ENCODE measurements at regions not wholly inside any gene's neighbourhood (a gene's known extent, or its start where the extent isn't known, plus 50 kb on each side); places are given as distances from the start of the nearest gene placed in this dataset.

DNA sequence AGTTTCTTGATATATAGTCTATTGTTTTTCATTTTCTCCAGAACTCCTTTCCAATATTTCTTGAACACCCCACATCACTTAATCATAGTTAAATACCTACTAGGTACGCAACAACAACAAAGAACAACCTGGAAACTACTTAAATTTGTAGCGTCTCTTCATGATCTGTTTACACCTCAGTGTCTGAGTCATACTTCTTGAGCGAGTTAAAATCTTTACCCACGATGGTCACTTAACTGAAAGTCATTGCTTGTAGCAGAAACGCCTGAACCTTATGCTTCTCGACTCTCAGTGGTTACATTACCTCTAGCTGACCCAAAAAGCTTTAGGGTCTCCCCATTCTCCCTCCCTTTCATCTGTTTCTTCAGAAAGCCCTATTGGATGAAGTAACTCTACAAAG is 131.3 kb downstream of the EN1 start:
- Histone ChIP-seq H3K27me3 (replicated peaks) (no peaks in the 10 kb centered on the region), H3K36me3 (replicated peaks) (no peaks in the 10 kb centered on the region), H3K4me3 (ENCODE audit: low read depth, low read length) (no peak overlapping the region), H3K27ac (no peak overlapping the region)
- TF ChIP-seq CTCF (IDR thresholded peaks at IDR 0.05; ENCODE audit: low read depth, low read length, missing control alignments), result no peak
- no peak for DNase-seq
- in situ Hi-C loops (cut with HindIII; ENCODE audit: low pct_ligation_motif_present, low sequenced_read_pairs), result no loop called here

DNA sequence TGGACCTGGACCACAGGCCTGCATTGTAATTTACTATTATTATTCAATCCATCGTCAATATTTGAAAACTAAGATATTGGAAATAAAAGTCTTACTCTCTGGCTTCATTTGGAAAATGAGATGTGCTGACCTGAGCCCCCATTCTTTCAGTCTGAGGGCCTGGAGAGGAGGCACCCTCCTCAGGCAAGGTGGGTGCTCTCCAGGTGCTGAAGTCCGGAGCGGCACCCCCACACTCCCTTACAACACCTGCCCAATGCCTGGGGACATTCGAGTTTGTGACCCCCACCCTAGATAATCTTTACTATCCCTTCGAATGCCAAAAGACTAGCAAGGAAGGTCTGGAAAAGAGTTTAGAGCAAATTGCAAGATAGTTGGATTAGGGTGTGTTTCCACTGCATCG is 133.3 kb downstream of the EN1 start:
- in situ Hi-C loops (cut with HindIII; ENCODE audit: low pct_ligation_motif_present, low sequenced_read_pairs), result no loop called here
- DNase-seq, result no peak
- no peak for TF ChIP-seq CTCF (IDR thresholded peaks at IDR 0.05; ENCODE audit: low read depth, low read length, missing control alignments)
- no peak overlapping the region for H3K27ac ChIP-seq
- no peaks in the 10 kb centered on the region for H3K27me3 ChIP-seq (replicated peaks)
- no peaks in the 10 kb centered on the region for H3K36me3 ChIP-seq (replicated peaks)
- no peak overlapping the region for H3K4me3 ChIP-seq (ENCODE audit: low read depth, low read length)

DNA sequence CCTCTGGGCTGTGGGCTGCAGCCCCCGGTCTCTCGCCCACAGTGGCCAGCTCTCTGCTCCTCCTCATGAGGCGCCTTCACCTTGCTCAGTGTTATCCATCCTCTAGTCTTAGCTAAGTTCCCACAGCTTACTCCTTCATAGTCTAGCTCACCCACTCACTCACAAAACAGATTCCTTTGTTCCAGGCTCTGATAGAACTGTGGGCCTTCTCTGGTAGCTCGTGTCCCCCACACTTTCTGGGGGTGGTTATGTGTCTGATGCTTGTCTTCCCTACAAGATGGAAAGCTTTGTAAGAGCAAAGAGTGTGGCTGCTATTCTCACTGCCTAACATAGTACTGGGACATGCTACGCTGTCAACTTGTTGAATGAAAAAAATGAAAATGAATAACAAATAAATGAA is 135.8 kb downstream of the EN1 start:
- Histone ChIP-seq H3K27ac (no peak overlapping the region), H3K4me3 (ENCODE audit: low read depth, low read length) (no peak overlapping the region), H3K36me3 (replicated peaks) (no peaks in the 10 kb centered on the region), H3K27me3 (replicated peaks) (no peaks in the 10 kb centered on the region)
- in situ Hi-C loops (cut with HindIII; ENCODE audit: low pct_ligation_motif_present, low sequenced_read_pairs), result no loop called here
- DNase-seq, result no peak
- no peak for TF ChIP-seq CTCF (IDR thresholded peaks at IDR 0.05; ENCODE audit: low read depth, low read length, missing control alignments)

DNA sequence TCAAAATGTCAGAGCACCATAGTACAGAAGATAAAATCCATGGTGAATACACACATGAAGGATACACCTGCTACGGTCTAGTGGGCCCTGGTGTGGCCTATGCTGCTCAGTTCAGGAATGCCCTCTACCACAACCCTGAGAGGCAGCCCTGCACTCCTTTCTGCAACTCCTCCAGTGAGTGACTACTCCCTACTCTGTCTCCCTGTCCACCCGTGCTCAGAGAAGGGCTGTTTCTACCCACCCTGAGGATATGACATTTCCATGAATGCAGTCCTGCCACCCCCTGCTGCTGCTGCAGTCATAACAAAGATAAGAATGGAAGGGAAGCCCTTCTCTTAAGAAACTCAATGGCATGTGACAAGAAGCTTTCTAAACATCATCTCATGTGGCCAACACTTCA is 137.0 kb downstream of the EN1 start:
- in situ Hi-C loops (cut with HindIII; ENCODE audit: low pct_ligation_motif_present, low sequenced_read_pairs), result no loop called here
- Histone ChIP-seq H3K27me3 (replicated peaks) (no peaks in the 10 kb centered on the region), H3K27ac (no peak overlapping the region), H3K36me3 (replicated peaks) (no peaks in the 10 kb centered on the region), H3K4me3 (ENCODE audit: low read depth, low read length) (no peak overlapping the region)
- peak; percentile 4 for DNase-seq
- TF ChIP-seq CTCF (IDR thresholded peaks at IDR 0.05; ENCODE audit: low read depth, low read length, missing control alignments), result no peak

DNA sequence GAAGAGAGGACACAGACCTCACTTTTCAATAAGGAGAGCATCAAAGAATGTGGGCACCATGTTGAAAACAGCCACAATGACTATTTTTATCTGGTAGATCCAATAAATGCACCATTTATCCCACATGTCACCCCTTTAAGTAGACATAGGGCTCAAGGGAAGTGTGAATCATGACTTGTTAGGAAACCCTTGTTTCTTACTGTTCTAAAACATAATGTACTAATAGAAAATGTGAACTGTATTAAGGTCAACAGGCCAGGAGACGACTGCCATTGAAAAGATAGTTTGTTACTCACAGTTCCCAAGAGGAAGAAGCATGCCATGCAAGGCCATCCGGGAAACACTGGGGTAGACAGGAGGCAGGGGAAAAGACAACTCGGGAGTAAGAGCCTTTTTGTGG is 137.7 kb downstream of the EN1 start:
- no peak overlapping the region for H3K27ac ChIP-seq
- no peaks in the 10 kb centered on the region for H3K27me3 ChIP-seq (replicated peaks)
- DNase-seq, result no peak
- in situ Hi-C loops (cut with HindIII; ENCODE audit: low pct_ligation_motif_present, low sequenced_read_pairs), result no loop called here
- no peak for TF ChIP-seq CTCF (IDR thresholded peaks at IDR 0.05; ENCODE audit: low read depth, low read length, missing control alignments)
- no peaks in the 10 kb centered on the region for H3K36me3 ChIP-seq (replicated peaks)
- H3K4me3 ChIP-seq (ENCODE audit: low read depth, low read length), result no peak overlapping the region

GRCh38 chr2:118706844-118707243 is 140.6 kb downstream of the EN1 start:
- in situ Hi-C loops (cut with HindIII; ENCODE audit: low pct_ligation_motif_present, low sequenced_read_pairs), result no loop called here
- no peaks in the 10 kb centered on the region for H3K36me3 ChIP-seq (replicated peaks)
- no peak overlapping the region for H3K27ac ChIP-seq
- H3K4me3 ChIP-seq (ENCODE audit: low read depth, low read length), result no peak overlapping the region
- no peaks in the 10 kb centered on the region for H3K27me3 ChIP-seq (replicated peaks)
- DNase-seq, result no peak
- no peak for TF ChIP-seq CTCF (IDR thresholded peaks at IDR 0.05; ENCODE audit: low read depth, low read length, missing control alignments)
